Neural progenitor cell (in vitro differentiated cells): ENCODE measurements at regions not wholly inside any gene's neighbourhood (a gene's known extent, or its start where the extent isn't known, plus 50 kb on each side); places are given as distances from the start of the nearest gene placed in this dataset.

Experiments
- DNase-seq: peaks from one replicate; pipeline ENCODE4 v3.0.0-alpha.2; 2016; ENCODE audit warnings: low spot score
- H2AFZ ChIP-seq: fragments of 200-600 bp; sonication (generic); replicated peaks from 2 replicates; pipeline ENCODE4 v1.6.1; 2016; ENCODE audit warnings: antibody characterized with exemption
- H3F3A ChIP-seq: fragments of 200-600 bp; sonication (generic); 2 replicates; pipeline ENCODE4 v1.6.1; 2016; ENCODE audit warnings: antibody characterized with exemption, low read depth
- H3K27ac ChIP-seq: fragments of 200-600 bp; sonication (generic); 2 replicates; pipeline ENCODE4 v1.5.1; 2016; ENCODE audit warnings: mild to moderate bottlenecking
- H3K27me3 ChIP-seq: fragments of 200-600 bp; sonication (generic); 2 replicates; pipeline ENCODE4 v1.6.1; 2016; ENCODE audit warnings: mild to moderate bottlenecking, moderate library complexity
- H3K36me3 ChIP-seq: fragments of 200-600 bp; sonication (generic); 2 replicates; pipeline ENCODE4 v1.5.1; 2016
- H3K4me1 ChIP-seq: fragments of 200-600 bp; sonication (generic); 2 replicates; pipeline ENCODE4 v1.6.1; 2016; ENCODE audit warnings: mixed run types
- H3K4me2 ChIP-seq: fragments of 200-600 bp; sonication (generic); 2 replicates; pipeline ENCODE4 v1.6.1; 2016
- H3K4me3 ChIP-seq: fragments of 200-600 bp; sonication (generic); 2 replicates; pipeline ENCODE4 v1.5.1; 2016
- H3K79me2 ChIP-seq: fragments of 200-600 bp; sonication (generic); 2 replicates; pipeline ENCODE4 v1.6.1; 2016; ENCODE audit warnings: low read depth
- H3K9ac ChIP-seq: fragments of 200-600 bp; sonication (generic); 2 replicates; pipeline ENCODE4 v1.6.1; 2016
- H3K9me3 ChIP-seq: fragments of 200-600 bp; sonication (generic); 2 replicates; pipeline ENCODE4 v1.5.1; 2016; ENCODE audit warnings: low read depth
- H4K20me1 ChIP-seq: fragments of 200-600 bp; sonication (generic); 2 replicates; pipeline ENCODE4 v1.6.1; 2016; ENCODE audit warnings: low read depth
- H3K27ac Mint-ChIP-seq: 3 replicates; pipeline ENCODE4 v1.8.0; 2021; ENCODE audit warnings: mixed read lengths
- H3K27me3 Mint-ChIP-seq: 2 replicates; pipeline ENCODE4 v1.8.0; 2022; ENCODE audit warnings: low read depth, mild to moderate bottlenecking, inconsistent platforms, moderate library complexity, mixed read lengths; ENCODE audit not compliant: insufficient read depth
- H3K36me3 Mint-ChIP-seq: 3 replicates; pipeline ENCODE4 v1.8.0; 2021; ENCODE audit warnings: mixed read lengths
- H3K4me1 Mint-ChIP-seq: 3 replicates; pipeline ENCODE4 v1.8.0; 2021; ENCODE audit warnings: mixed read lengths
- H3K4me3 Mint-ChIP-seq: 3 replicates; pipeline ENCODE4 v1.8.0; 2021; ENCODE audit warnings: mild to moderate bottlenecking, moderate library complexity, mixed read lengths
- H3K9me3 Mint-ChIP-seq: 3 replicates; pipeline ENCODE4 v1.8.0; 2020; ENCODE audit warnings: mixed read lengths
- CTCF ChIP-seq: fragments of 200-600 bp; sonication (generic); IDR thresholded peaks from 2 replicates; pipeline ENCODE4 v1.5.1; 2017; ENCODE audit warnings: antibody characterized with exemption, mild to moderate bottlenecking
- EZH2 ChIP-seq: fragments of 200-600 bp; sonication (generic); IDR thresholded peaks from 2 replicates; pipeline ENCODE4 v1.6.1; 2017; ENCODE audit warnings: antibody characterized with exemption, mild to moderate bottlenecking, moderate library complexity
- EZH2phosphoT487 ChIP-seq: fragments of 200-600 bp; sonication (generic); IDR thresholded peaks from 2 replicates; pipeline ENCODE4 v1.6.1; 2017; ENCODE audit warnings: antibody characterized with exemption

- DNase-seq, result no peak
- no peaks in the 10 kb centered on the region for H4K20me1 ChIP-seq
- H3K79me2 ChIP-seq, result no peaks in the 10 kb centered on the region
- no peak for TF ChIP-seq CTCF
- no peak for TF ChIP-seq EZH2
- no peak for TF ChIP-seq EZH2phosphoT487
- Mint-ChIP-seq H3K4me3 (no peak overlapping the region), H3K27ac (no peak overlapping the region), H3K9me3 (no peaks in the 10 kb centered on the region), H3K4me1 (no peaks in the 10 kb centered on the region), H3K27me3 (peaks cover 3% of the 10 kb centered on the region), H3K36me3 (no peaks in the 10 kb centered on the region)
- H3K9me3 ChIP-seq, result no peaks in the 10 kb centered on the region
- no peaks in the 10 kb centered on the region for H3K27me3 ChIP-seq
- H2AFZ ChIP-seq, result no peak overlapping the region
- no peaks in the 10 kb centered on the region for H3K36me3 ChIP-seq
- no peak overlapping the region for H3K27ac ChIP-seq
- no peaks in the 10 kb centered on the region for H3F3A ChIP-seq
- H3K9ac ChIP-seq, result no peak overlapping the region
- H3K4me2 ChIP-seq, result no peak overlapping the region
- no peak overlapping the region for H3K4me3 ChIP-seq
- no peaks in the 10 kb centered on the region for H3K4me1 ChIP-seq
These were observed 1819.2 kb upstream of the ADGRL3 start for GRCh38 chr4:59380841-59381366.

GRCh38 chr4:59381591-59381990 lies 1818.5 kb upstream of the ADGRL3 start:
- TF ChIP-seq EZH2phosphoT487 (no peak), EZH2 (no peak), CTCF (no peak)
- no peak for DNase-seq
- H4K20me1 ChIP-seq, result no peaks in the 10 kb centered on the region
- H3K27me3 ChIP-seq, result no peaks in the 10 kb centered on the region
- Mint-ChIP-seq H3K27ac (no peak overlapping the region), H3K4me1 (no peaks in the 10 kb centered on the region), H3K9me3 (no peaks in the 10 kb centered on the region), H3K4me3 (no peak overlapping the region), H3K27me3 (no peaks in the 10 kb centered on the region), H3K36me3 (no peaks in the 10 kb centered on the region)
- H3K4me2 ChIP-seq, result no peak overlapping the region
- H3K4me1 ChIP-seq, result no peaks in the 10 kb centered on the region
- no peaks in the 10 kb centered on the region for H3F3A ChIP-seq
- H3K9me3 ChIP-seq, result no peaks in the 10 kb centered on the region
- H3K27ac ChIP-seq, result no peak overlapping the region
- no peak overlapping the region for H2AFZ ChIP-seq
- no peak overlapping the region for H3K4me3 ChIP-seq
- no peaks in the 10 kb centered on the region for H3K79me2 ChIP-seq
- no peaks in the 10 kb centered on the region for H3K36me3 ChIP-seq
- no peak overlapping the region for H3K9ac ChIP-seq

GRCh38 chr4:59387759-59388758 lies 1812.1 kb upstream of the ADGRL3 start:
- Mint-ChIP-seq H3K27ac (no peak overlapping the region), H3K4me3 (no peak overlapping the region), H3K4me1 (no peaks in the 10 kb centered on the region), H3K27me3 (no peaks in the 10 kb centered on the region), H3K9me3 (peaks cover 4% of the 10 kb centered on the region), H3K36me3 (no peaks in the 10 kb centered on the region)
- no peaks in the 10 kb centered on the region for H4K20me1 ChIP-seq
- no peak overlapping the region for H3K4me3 ChIP-seq
- no peak for DNase-seq
- no peak overlapping the region for H3K9ac ChIP-seq
- H3K4me1 ChIP-seq, result no peaks in the 10 kb centered on the region
- no peak for TF ChIP-seq CTCF
- TF ChIP-seq EZH2, result no peak
- no peak for TF ChIP-seq EZH2phosphoT487
- H2AFZ ChIP-seq, result no peak overlapping the region
- H3K9me3 ChIP-seq, result peaks cover 6% of the 10 kb centered on the region
- no peaks in the 10 kb centered on the region for H3K79me2 ChIP-seq
- H3K36me3 ChIP-seq, result peaks cover 7% of the 10 kb centered on the region
- no peak overlapping the region for H3K4me2 ChIP-seq
- H3K27ac ChIP-seq, result no peak overlapping the region
- H3K27me3 ChIP-seq, result no peaks in the 10 kb centered on the region
- H3F3A ChIP-seq, result no peaks in the 10 kb centered on the region
